H9 (cell line): ENCODE measurements at regions not wholly inside any gene's neighbourhood (a gene's known extent, or its start where the extent isn't known, plus 50 kb on each side); places are given as distances from the start of the nearest gene placed in this dataset.

Source experiments
- DNase-seq: peaks from one replicate; pipeline ENCODE4 v3.0.0-alpha.2; 2017
- H2AFZ ChIP-seq: one replicate; pipeline ENCODE4 v1.6.1; 2013; ENCODE audit warnings: mild to moderate bottlenecking, low read length, control low read depth, moderate library complexity
- H2AK5ac ChIP-seq: 2 replicates; pipeline ENCODE4 v1.6.1; 2013; ENCODE audit warnings: low read length, control low read depth, mixed read lengths; ENCODE audit not compliant: insufficient read length
- H2BK120ac ChIP-seq: one replicate; pipeline ENCODE4 v1.6.1; 2013; ENCODE audit warnings: low read depth, mild to moderate bottlenecking, low read length, control low read depth, inconsistent platforms; ENCODE audit not compliant: poor library complexity, severe bottlenecking
- H2BK12ac ChIP-seq: 2 replicates; pipeline ENCODE4 v1.6.1; 2013; ENCODE audit warnings: low read length, control low read depth, mixed read lengths, low read depth; ENCODE audit not compliant: insufficient read length
- H2BK15ac ChIP-seq: 2 replicates; pipeline ENCODE4 v1.6.1; 2013; ENCODE audit warnings: low read depth, low read length, control low read depth
- H2BK20ac ChIP-seq: one replicate; pipeline ENCODE4 v1.6.1; 2013; ENCODE audit warnings: low read depth, mild to moderate bottlenecking, low read length, control low read depth, inconsistent platforms; ENCODE audit not compliant: poor library complexity, severe bottlenecking
- H2BK5ac ChIP-seq: 2 replicates; pipeline ENCODE4 v1.6.1; 2013; ENCODE audit warnings: low read length, control low read depth, mixed read lengths; ENCODE audit not compliant: insufficient read length
- H3K14ac ChIP-seq: 2 replicates; pipeline ENCODE4 v1.6.1; 2013; ENCODE audit warnings: low read length, control low read depth; ENCODE audit not compliant: insufficient read depth
- H3K18ac ChIP-seq: 2 replicates; pipeline ENCODE4 v1.6.1; 2013; ENCODE audit warnings: low read depth, mild to moderate bottlenecking, mixed read lengths, low read length, control low read depth; ENCODE audit not compliant: insufficient read length
- H3K23ac ChIP-seq: 2 replicates; pipeline ENCODE4 v1.6.1; 2013; ENCODE audit warnings: low read length, control low read depth, mixed read lengths, low read depth; ENCODE audit not compliant: insufficient read length
- H3K23me2 ChIP-seq: 2 replicates; pipeline ENCODE4 v1.6.1; 2013; ENCODE audit warnings: low read depth, mild to moderate bottlenecking, mixed read lengths, low read length, control low read depth; ENCODE audit not compliant: insufficient read length, poor library complexity, severe bottlenecking
- H3K27ac ChIP-seq: 2 replicates; pipeline ENCODE4 v1.5.1; 2013; ENCODE audit warnings: low read length, control low read depth, mixed read lengths, low read depth; ENCODE audit not compliant: insufficient read length
- H3K27me3 ChIP-seq: 2 replicates; pipeline ENCODE4 v1.6.1; 2013; ENCODE audit warnings: low read length, control low read depth, inconsistent platforms; ENCODE audit not compliant: insufficient read depth
- H3K4ac ChIP-seq: 2 replicates; pipeline ENCODE4 v1.6.1; 2013; ENCODE audit warnings: low read depth, mild to moderate bottlenecking, control low read depth, inconsistent platforms, low read length, moderate library complexity
- H3K4me1 ChIP-seq: 2 replicates; pipeline ENCODE4 v1.6.1; 2013; ENCODE audit warnings: low read length, control low read depth, inconsistent platforms; ENCODE audit not compliant: insufficient read depth
- H3K4me2 ChIP-seq: 2 replicates; pipeline ENCODE4 v1.6.1; 2013; ENCODE audit warnings: low read length, control low read depth, mixed read lengths; ENCODE audit not compliant: insufficient read length, insufficient read depth
- H3K56ac ChIP-seq: 2 replicates; pipeline ENCODE4 v1.6.1; 2013; ENCODE audit warnings: low read depth, mild to moderate bottlenecking, mixed read lengths, low read length, control low read depth; ENCODE audit not compliant: insufficient read length
- H3K79me1 ChIP-seq: 2 replicates; pipeline ENCODE4 v1.6.1; 2013; ENCODE audit warnings: low read depth, mild to moderate bottlenecking, moderate library complexity, low read length, control low read depth, inconsistent platforms; ENCODE audit not compliant: insufficient read depth, poor library complexity, severe bottlenecking
- H3K79me2 ChIP-seq: 2 replicates; pipeline ENCODE4 v1.6.1; 2013; ENCODE audit warnings: low read length, control low read depth, inconsistent platforms; ENCODE audit not compliant: insufficient read depth
- H3K9ac ChIP-seq: 2 replicates; pipeline ENCODE4 v1.6.1; 2013; ENCODE audit warnings: low read length, control low read depth, mixed read lengths; ENCODE audit not compliant: insufficient read length; ENCODE audit errors: extremely low read depth
- H3K9me3 ChIP-seq: one replicate; pipeline ENCODE4 v1.6.1; 2013; ENCODE audit warnings: low read depth, low read length, inconsistent platforms; ENCODE audit not compliant: control insufficient read depth
- H3T11ph ChIP-seq: one replicate; pipeline ENCODE4 v1.6.1; 2013; ENCODE audit warnings: mild to moderate bottlenecking, low read length, control low read depth, inconsistent platforms
- H4K20me1 ChIP-seq: one replicate; pipeline ENCODE4 v1.6.1; 2013; ENCODE audit not compliant: control insufficient read depth, insufficient read length, insufficient read depth
- H4K5ac ChIP-seq: 2 replicates; pipeline ENCODE4 v1.6.1; 2013; ENCODE audit warnings: low read depth, mild to moderate bottlenecking, mixed read lengths, low read length, control low read depth; ENCODE audit not compliant: insufficient read length
- H4K8ac ChIP-seq: replicated peaks from 2 replicates; pipeline ENCODE4 v1.6.1; 2013; ENCODE audit warnings: low read length, control low read depth, mixed read lengths, low read depth; ENCODE audit not compliant: insufficient read length
- H4K91ac ChIP-seq: 2 replicates; pipeline ENCODE4 v1.6.1; 2013; ENCODE audit warnings: low read depth, mild to moderate bottlenecking, moderate library complexity, mixed read lengths, low read length, control low read depth; ENCODE audit not compliant: insufficient read length
- H3K27ac Mint-ChIP-seq, 3 experiments: 2 replicates in 2 of 3; 3 replicates in 1 of 3; pipeline ENCODE4 v1.8.0; 2020 to 2021; ENCODE audit warnings: mixed read lengths in 3 of 3, mild to moderate bottlenecking in 1 of 3, moderate library complexity in 1 of 3
- H3K27me3 Mint-ChIP-seq: 2 replicates; pipeline ENCODE4 v1.8.0; 2021; ENCODE audit warnings: low read depth, mild to moderate bottlenecking, moderate library complexity, mixed read lengths
- H3K36me3 Mint-ChIP-seq, 3 experiments: 2 replicates in 2 of 3; 3 replicates in 1 of 3; pipeline ENCODE4 v1.8.0; 2020 to 2021; ENCODE audit warnings: low read depth in 3 of 3, mixed read lengths in 3 of 3; ENCODE audit not compliant: insufficient read depth in 1 of 3
- H3K4me1 Mint-ChIP-seq, 2 experiments: 2 replicates each; pipeline ENCODE4 v1.8.0; 2020; ENCODE audit warnings: mixed read lengths in 2 of 2
- H3K4me3 Mint-ChIP-seq, 2 experiments: 2 replicates in 1 of 2; 3 replicates in 1 of 2; pipeline ENCODE4 v1.8.0; 2020 to 2021; ENCODE audit warnings: mild to moderate bottlenecking in 2 of 2, mixed read lengths in 2 of 2, moderate library complexity in 1 of 2
- H3K9me3 Mint-ChIP-seq, 2 experiments: 2 replicates in 1 of 2; 3 replicates in 1 of 2; pipeline ENCODE4 v1.8.0; 2020; ENCODE audit warnings: mild to moderate bottlenecking in 2 of 2, mixed read lengths in 2 of 2, moderate library complexity in 1 of 2
- WGBS: extraction: QIAGEN DNeasy Blood & Tissue Kit; methylation state at CpG from one replicate; pipeline ENCODE4 v1.1.7; 2013; ENCODE audit warnings: missing lambda C conversion rate, low lambda C conversion rate, mixed read lengths; ENCODE audit not compliant: insufficient read length; ENCODE audit errors: extremely low coverage; 5-methylcytosine and 5-hydroxymethylcytosine counted together
- TF ChIP-seq, protein P1 (sequence below): fragments of 200-600 bp; sonication (generic); conservative IDR thresholded peaks from 3 replicates; pipeline ENCODE4 v1.8.0; 2021; ENCODE audit warnings: antibody characterized with exemption, mild to moderate bottlenecking

DNA sequence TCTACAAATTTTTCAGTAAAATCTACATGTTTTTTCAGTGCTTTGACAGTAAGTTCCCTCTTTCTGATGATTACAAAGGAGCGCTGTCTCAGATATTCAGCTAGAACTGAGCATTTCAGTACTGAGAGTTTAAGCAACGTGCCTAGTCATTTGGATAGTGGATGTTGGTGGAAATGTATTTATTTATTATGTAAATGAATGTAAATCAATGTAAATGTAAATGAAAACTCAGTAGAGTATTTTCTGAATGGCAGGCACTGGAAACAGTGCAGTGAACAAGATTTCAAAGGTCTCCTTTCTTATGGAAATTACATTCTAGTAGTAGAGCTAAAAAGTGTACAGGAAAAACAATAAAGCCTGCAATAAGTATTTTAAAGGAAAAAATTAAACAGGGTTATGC lies 370.2 kb upstream of the SPANXN4 start:
- no peak overlapping the region for H3K14ac ChIP-seq
- H3K23me2 ChIP-seq = no peaks in the 10 kb centered on the region
- H4K8ac ChIP-seq = no peak overlapping the region
- TF ChIP-seq, protein P1, sequence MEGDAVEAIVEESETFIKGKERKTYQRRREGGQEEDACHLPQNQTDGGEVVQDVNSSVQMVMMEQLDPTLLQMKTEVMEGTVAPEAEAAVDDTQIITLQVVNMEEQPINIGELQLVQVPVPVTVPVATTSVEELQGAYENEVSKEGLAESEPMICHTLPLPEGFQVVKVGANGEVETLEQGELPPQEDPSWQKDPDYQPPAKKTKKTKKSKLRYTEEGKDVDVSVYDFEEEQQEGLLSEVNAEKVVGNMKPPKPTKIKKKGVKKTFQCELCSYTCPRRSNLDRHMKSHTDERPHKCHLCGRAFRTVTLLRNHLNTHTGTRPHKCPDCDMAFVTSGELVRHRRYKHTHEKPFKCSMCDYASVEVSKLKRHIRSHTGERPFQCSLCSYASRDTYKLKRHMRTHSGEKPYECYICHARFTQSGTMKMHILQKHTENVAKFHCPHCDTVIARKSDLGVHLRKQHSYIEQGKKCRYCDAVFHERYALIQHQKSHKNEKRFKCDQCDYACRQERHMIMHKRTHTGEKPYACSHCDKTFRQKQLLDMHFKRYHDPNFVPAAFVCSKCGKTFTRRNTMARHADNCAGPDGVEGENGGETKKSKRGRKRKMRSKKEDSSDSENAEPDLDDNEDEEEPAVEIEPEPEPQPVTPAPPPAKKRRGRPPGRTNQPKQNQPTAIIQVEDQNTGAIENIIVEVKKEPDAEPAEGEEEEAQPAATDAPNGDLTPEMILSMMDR = no peak
- no peak overlapping the region for H2BK15ac ChIP-seq
- no peak overlapping the region for H2AFZ ChIP-seq
- H3K27me3 Mint-ChIP-seq = no peaks in the 10 kb centered on the region
- peaks cover 0 to 4% (median 0%) of the 10 kb centered on the region in 3 experiments; a peak in 3 of 7 replicates for H3K36me3 Mint-ChIP-seq
- no peak overlapping the region for H3K18ac ChIP-seq
- no peak overlapping the region for H3K4me3 Mint-ChIP-seq
- H3K9ac ChIP-seq = no peak overlapping the region
- H3K27ac ChIP-seq = no peak overlapping the region
- no peak overlapping the region for H3K4ac ChIP-seq
- H3K9me3 Mint-ChIP-seq = peaks cover 55 to 58% of the 10 kb centered on the region in 2 experiments
- H3K79me2 ChIP-seq = no peaks in the 10 kb centered on the region
- no peaks in the 10 kb centered on the region for H4K20me1 ChIP-seq
- no peak overlapping the region for H3K4me2 ChIP-seq
- no peak overlapping the region for H2BK20ac ChIP-seq
- H2BK120ac ChIP-seq = no peak overlapping the region
- no peak overlapping the region for H2BK5ac ChIP-seq
- peaks cover 0 to 5% of the 10 kb centered on the region in 2 experiments; a peak in 3 of 4 replicates for H3K4me1 Mint-ChIP-seq
- H3K23ac ChIP-seq = no peak overlapping the region
- H4K5ac ChIP-seq = no peak overlapping the region
- H3K9me3 ChIP-seq = no peaks in the 10 kb centered on the region
- H2AK5ac ChIP-seq = no peak overlapping the region
- no peaks in the 10 kb centered on the region for H3K79me1 ChIP-seq
- no peak overlapping the region for H4K91ac ChIP-seq
- H3K56ac ChIP-seq = no peak overlapping the region
- H3K27me3 ChIP-seq = no peaks in the 10 kb centered on the region
- no peaks in the 10 kb centered on the region for H3K4me1 ChIP-seq
- no peak overlapping the region for H3T11ph ChIP-seq
- DNase-seq = no peak
- no CpG with 5 or more reads among the region's 2 CpGs for WGBS
- H2BK12ac ChIP-seq = no peak overlapping the region
- no peak overlapping the region for H3K27ac Mint-ChIP-seq
